Mesothelial cell of epicardium (in vitro differentiated cells): ENCODE measurements at regions not wholly inside any gene's neighbourhood (a gene's known extent, or its start where the extent isn't known, plus 50 kb on each side); places are given as distances from the start of the nearest gene placed in this dataset.

Source experiments
- DNase-seq, 2 experiments: peaks; one replicate each; pipeline ENCODE4 v3.0.0; 2021; ENCODE audit warnings: low spot score in 2 of 2; ENCODE audit not compliant: unreplicated experiment in 2 of 2
- H3K27ac Mint-ChIP-seq: 2 replicates; pipeline ENCODE4 v1.8.0; 2021; ENCODE audit warnings: mixed read lengths
- H3K27me3 Mint-ChIP-seq: 2 replicates; pipeline ENCODE4 v1.8.0; 2021; ENCODE audit warnings: low read depth, mixed read lengths
- H3K36me3 Mint-ChIP-seq: 2 replicates; pipeline ENCODE4 v1.8.0; 2021; ENCODE audit warnings: mixed read lengths
- H3K4me1 Mint-ChIP-seq: 2 replicates; pipeline ENCODE4 v1.8.0; 2021; ENCODE audit warnings: mixed read lengths
- H3K4me3 Mint-ChIP-seq: 2 replicates; pipeline ENCODE4 v1.8.0; 2021; ENCODE audit warnings: mild to moderate bottlenecking, moderate library complexity, mixed read lengths
- H3K9me3 Mint-ChIP-seq: 2 replicates; pipeline ENCODE4 v1.8.0; 2021; ENCODE audit warnings: mixed read lengths
- CTCF ChIP-seq: fragments of 200-600 bp; sonication (generic); IDR thresholded peaks from one replicate; pipeline ENCODE4 v1.5.0; 2021; ENCODE audit warnings: antibody characterized with exemption; ENCODE audit not compliant: unreplicated experiment

GRCh38 chr3:107055181-107055942 is 321.9 kb upstream of the CCDC54 start:
- DNase-seq = no peak
- peaks cover 39% of the 10 kb centered on the region for H3K4me1 Mint-ChIP-seq
- H3K36me3 Mint-ChIP-seq = peaks cover 5% of the 10 kb centered on the region
- H3K4me3 Mint-ChIP-seq = no peak overlapping the region
- no peaks in the 10 kb centered on the region for H3K27me3 Mint-ChIP-seq
- TF ChIP-seq CTCF = no peak
- H3K9me3 Mint-ChIP-seq = peaks cover 6% of the 10 kb centered on the region
- peak overlapping the region; percentile 94 for H3K27ac Mint-ChIP-seq

GRCh38 chr3:107061466-107061865 is 315.8 kb upstream of the CCDC54 start:
- no peak for DNase-seq
- H3K4me1 Mint-ChIP-seq = peaks cover 54% of the 10 kb centered on the region
- peak overlapping the region; percentile 91 for H3K27ac Mint-ChIP-seq
- no peak overlapping the region for H3K4me3 Mint-ChIP-seq
- peaks cover 7% of the 10 kb centered on the region for H3K36me3 Mint-ChIP-seq
- no peaks in the 10 kb centered on the region for H3K27me3 Mint-ChIP-seq
- no peak for TF ChIP-seq CTCF
- H3K9me3 Mint-ChIP-seq = peaks cover 6% of the 10 kb centered on the region

GRCh38 chr3:107062310-107062709 is 314.9 kb upstream of the CCDC54 start:
- no peak for TF ChIP-seq CTCF

GRCh38 chr3:107062787-107063186 is 314.5 kb upstream of the CCDC54 start:
- no peak for DNase-seq
- no peak for TF ChIP-seq CTCF
- Mint-ChIP-seq H3K9me3 (peaks cover 5% of the 10 kb centered on the region), H3K4me3 (no peak overlapping the region), H3K4me1 (peaks cover 43% of the 10 kb centered on the region), H3K36me3 (peaks cover 4% of the 10 kb centered on the region), H3K27me3 (no peaks in the 10 kb centered on the region), H3K27ac (peak overlapping the region; percentile 83)

More at GRCh38 chr3:107062310-107062709, 314.9 kb upstream of the CCDC54 start:
- peaks cover 47% of the 10 kb centered on the region for H3K4me1 Mint-ChIP-seq
- peak overlapping the region; percentile 91 for H3K27ac Mint-ChIP-seq
- no peak overlapping the region for H3K4me3 Mint-ChIP-seq
- no peaks in the 10 kb centered on the region for H3K27me3 Mint-ChIP-seq
- no peak for DNase-seq
- peaks cover 8% of the 10 kb centered on the region for H3K36me3 Mint-ChIP-seq
- peaks cover 8% of the 10 kb centered on the region for H3K9me3 Mint-ChIP-seq

- DNase-seq = no peak
- Mint-ChIP-seq H3K4me3 (no peak overlapping the region), H3K27ac (peak overlapping the region; percentile 83), H3K4me1 (peaks cover 43% of the 10 kb centered on the region), H3K36me3 (peaks cover 4% of the 10 kb centered on the region), H3K9me3 (peaks cover 5% of the 10 kb centered on the region), H3K27me3 (no peaks in the 10 kb centered on the region)
- no peak for TF ChIP-seq CTCF
Measured at GRCh38 chr3:107063351-107063750, 313.9 kb upstream of the CCDC54 start.
